ENCODE measurements at regions not wholly inside any gene's neighbourhood (a gene's known extent, or its start where the extent isn't known, plus 50 kb on each side); places are given as distances from the start of the nearest gene placed in this dataset.

- H3K4me1 ChIP-seq (ENCODE audit: control insufficient read depth, insufficient read depth, low read length): no peaks in the 10 kb centered on the region
- H3K36me3 ChIP-seq (ENCODE audit: control insufficient read depth, insufficient read depth, low read length): no peaks in the 10 kb centered on the region
- whole genome bisulfite sequencing, 2 experiments: 97% methylated on average over 6 of the region's 6 CpGs
- no peaks in the 10 kb centered on the region for H3K27me3 ChIP-seq (ENCODE audit: control insufficient read depth, insufficient read depth, low read length, poor library complexity, severe bottlenecking)
- H3K27ac ChIP-seq (ENCODE audit: insufficient read depth, low read depth, low read length, poor library complexity, severe bottlenecking): no peak overlapping the region
- no peaks in the 10 kb centered on the region for H3K9me3 ChIP-seq (ENCODE audit: control insufficient read depth, low read length)
- no peak overlapping the region for H3K4me3 ChIP-seq (ENCODE audit: insufficient read depth, low read depth, low read length)
These were observed 93.4 kb upstream of the KCNE2 start for GRCh38 chr21:34270411-34270810.

GRCh38 chr21:34271189-34271851, 92.5 kb upstream of the KCNE2 start:
- no peaks in the 10 kb centered on the region for H3K9me3 ChIP-seq (ENCODE audit: control insufficient read depth, low read length)
- no peaks in the 10 kb centered on the region for H3K36me3 ChIP-seq (ENCODE audit: control insufficient read depth, insufficient read depth, low read length)
- 87 to 92% methylated on average over 1 to 2 of the region's 2 CpGs for WGBS, 2 experiments
- no peak overlapping the region for H3K27ac ChIP-seq (ENCODE audit: insufficient read depth, low read depth, low read length, poor library complexity, severe bottlenecking)
- no peaks in the 10 kb centered on the region for H3K27me3 ChIP-seq (ENCODE audit: control insufficient read depth, insufficient read depth, low read length, poor library complexity, severe bottlenecking)
- H3K4me1 ChIP-seq (ENCODE audit: control insufficient read depth, insufficient read depth, low read length): no peaks in the 10 kb centered on the region
- H3K4me3 ChIP-seq (ENCODE audit: insufficient read depth, low read depth, low read length): no peak overlapping the region

- no peaks in the 10 kb centered on the region for H3K27me3 ChIP-seq (ENCODE audit: control insufficient read depth, insufficient read depth, low read length, poor library complexity, severe bottlenecking)
- H3K9me3 ChIP-seq (ENCODE audit: control insufficient read depth, low read length): no peaks in the 10 kb centered on the region
- 97% methylated on average over 3 of the region's 5 CpGs; no CpG with 5 or more reads in 1 of the 2 experiments for WGBS, 2 experiments
- H3K4me3 ChIP-seq (ENCODE audit: insufficient read depth, low read depth, low read length): no peak overlapping the region
- H3K27ac ChIP-seq (ENCODE audit: insufficient read depth, low read depth, low read length, poor library complexity, severe bottlenecking): no peak overlapping the region
- H3K36me3 ChIP-seq (ENCODE audit: control insufficient read depth, insufficient read depth, low read length): no peaks in the 10 kb centered on the region
- no peaks in the 10 kb centered on the region for H3K4me1 ChIP-seq (ENCODE audit: control insufficient read depth, insufficient read depth, low read length)
These were observed 91.5 kb upstream of the KCNE2 start for GRCh38 chr21:34272321-34272720.

- WGBS, 2 experiments: 91 to 93% methylated on average over 2 of the region's 2 CpGs
- H3K27me3 ChIP-seq (ENCODE audit: control insufficient read depth, insufficient read depth, low read length, poor library complexity, severe bottlenecking): no peaks in the 10 kb centered on the region
- H3K36me3 ChIP-seq (ENCODE audit: control insufficient read depth, insufficient read depth, low read length): no peaks in the 10 kb centered on the region
These were observed 89.8 kb upstream of the KCNE2 start for GRCh38 chr21:34274001-34274400.

GRCh38 chr21:34276711-34277425, 86.9 kb upstream of the KCNE2 start:
- Histone ChIP-seq H3K4me3 (ENCODE audit: insufficient read depth, low read depth, low read length) (no peak overlapping the region), H3K9me3 (ENCODE audit: control insufficient read depth, low read length) (no peaks in the 10 kb centered on the region), H3K27ac (ENCODE audit: insufficient read depth, low read depth, low read length, poor library complexity, severe bottlenecking) (no peak overlapping the region), H3K36me3 (ENCODE audit: control insufficient read depth, insufficient read depth, low read length) (no peaks in the 10 kb centered on the region), H3K4me1 (ENCODE audit: control insufficient read depth, insufficient read depth, low read length) (no peaks in the 10 kb centered on the region), H3K27me3 (ENCODE audit: control insufficient read depth, insufficient read depth, low read length, poor library complexity, severe bottlenecking) (no peaks in the 10 kb centered on the region)
- 95% methylated on average over 5 of the region's 5 CpGs for WGBS, 2 experiments

More at GRCh38 chr21:34274001-34274400, 89.8 kb upstream of the KCNE2 start:
- Histone ChIP-seq H3K4me1 (ENCODE audit: control insufficient read depth, insufficient read depth, low read length) (no peaks in the 10 kb centered on the region), H3K4me3 (ENCODE audit: insufficient read depth, low read depth, low read length) (no peak overlapping the region), H3K9me3 (ENCODE audit: control insufficient read depth, low read length) (no peaks in the 10 kb centered on the region), H3K27ac (ENCODE audit: insufficient read depth, low read depth, low read length, poor library complexity, severe bottlenecking) (no peak overlapping the region)

GRCh38 chr21:34278451-34278850, 85.4 kb upstream of the KCNE2 start:
- H3K4me3 ChIP-seq (ENCODE audit: insufficient read depth, low read depth, low read length): no peak overlapping the region
- WGBS, 2 experiments: 98 to 100% methylated on average over 3 of the region's 3 CpGs
- no peaks in the 10 kb centered on the region for H3K36me3 ChIP-seq (ENCODE audit: control insufficient read depth, insufficient read depth, low read length)
- H3K9me3 ChIP-seq (ENCODE audit: control insufficient read depth, low read length): no peaks in the 10 kb centered on the region
- H3K27ac ChIP-seq (ENCODE audit: insufficient read depth, low read depth, low read length, poor library complexity, severe bottlenecking): no peak overlapping the region
- no peaks in the 10 kb centered on the region for H3K27me3 ChIP-seq (ENCODE audit: control insufficient read depth, insufficient read depth, low read length, poor library complexity, severe bottlenecking)
- no peaks in the 10 kb centered on the region for H3K4me1 ChIP-seq (ENCODE audit: control insufficient read depth, insufficient read depth, low read length)

- WGBS, 2 experiments: 94 to 96% methylated on average over 6 of the region's 6 CpGs
These were observed 84.5 kb upstream of the KCNE2 start for GRCh38 chr21:34279285-34279684.

GRCh38 chr21:34279883-34280282, 83.9 kb upstream of the KCNE2 start:
- Histone ChIP-seq H3K36me3 (ENCODE audit: control insufficient read depth, insufficient read depth, low read length) (no peaks in the 10 kb centered on the region), H3K9me3 (ENCODE audit: control insufficient read depth, low read length) (no peaks in the 10 kb centered on the region), H3K4me3 (ENCODE audit: insufficient read depth, low read depth, low read length) (no peak overlapping the region), H3K4me1 (ENCODE audit: control insufficient read depth, insufficient read depth, low read length) (no peaks in the 10 kb centered on the region), H3K27me3 (ENCODE audit: control insufficient read depth, insufficient read depth, low read length, poor library complexity, severe bottlenecking) (no peaks in the 10 kb centered on the region), H3K27ac (ENCODE audit: insufficient read depth, low read depth, low read length, poor library complexity, severe bottlenecking) (no peak overlapping the region)
- 91 to 95% methylated on average over 2 of the region's 3 CpGs for WGBS, 2 experiments

More at GRCh38 chr21:34279285-34279684, 84.5 kb upstream of the KCNE2 start:
- Histone ChIP-seq H3K4me3 (ENCODE audit: insufficient read depth, low read depth, low read length) (no peak overlapping the region), H3K27ac (ENCODE audit: insufficient read depth, low read depth, low read length, poor library complexity, severe bottlenecking) (no peak overlapping the region), H3K36me3 (ENCODE audit: control insufficient read depth, insufficient read depth, low read length) (no peaks in the 10 kb centered on the region), H3K4me1 (ENCODE audit: control insufficient read depth, insufficient read depth, low read length) (no peaks in the 10 kb centered on the region), H3K9me3 (ENCODE audit: control insufficient read depth, low read length) (no peaks in the 10 kb centered on the region), H3K27me3 (ENCODE audit: control insufficient read depth, insufficient read depth, low read length, poor library complexity, severe bottlenecking) (no peaks in the 10 kb centered on the region)

- no peaks in the 10 kb centered on the region for H3K27me3 ChIP-seq (ENCODE audit: control insufficient read depth, insufficient read depth, low read length, poor library complexity, severe bottlenecking)
- H3K36me3 ChIP-seq (ENCODE audit: control insufficient read depth, insufficient read depth, low read length): no peaks in the 10 kb centered on the region
- H3K4me3 ChIP-seq (ENCODE audit: insufficient read depth, low read depth, low read length): no peak overlapping the region
- no peaks in the 10 kb centered on the region for H3K4me1 ChIP-seq (ENCODE audit: control insufficient read depth, insufficient read depth, low read length)
- no peaks in the 10 kb centered on the region for H3K9me3 ChIP-seq (ENCODE audit: control insufficient read depth, low read length)
- H3K27ac ChIP-seq (ENCODE audit: insufficient read depth, low read depth, low read length, poor library complexity, severe bottlenecking): no peak overlapping the region
- WGBS, 2 experiments: 94 to 96% methylated on average over 6 of the region's 6 CpGs
These were observed 83.4 kb upstream of the KCNE2 start for GRCh38 chr21:34280389-34280795.

- no peak overlapping the region for H3K27ac ChIP-seq (ENCODE audit: insufficient read depth, low read depth, low read length, poor library complexity, severe bottlenecking)
- H3K4me3 ChIP-seq (ENCODE audit: insufficient read depth, low read depth, low read length): no peak overlapping the region
- H3K4me1 ChIP-seq (ENCODE audit: control insufficient read depth, insufficient read depth, low read length): no peaks in the 10 kb centered on the region
- no peaks in the 10 kb centered on the region for H3K36me3 ChIP-seq (ENCODE audit: control insufficient read depth, insufficient read depth, low read length)
- H3K9me3 ChIP-seq (ENCODE audit: control insufficient read depth, low read length): no peaks in the 10 kb centered on the region
- H3K27me3 ChIP-seq (ENCODE audit: control insufficient read depth, insufficient read depth, low read length, poor library complexity, severe bottlenecking): no peaks in the 10 kb centered on the region
- WGBS, 2 experiments: 93 to 94% methylated on average over 9 of the region's 9 CpGs
These were observed 82.8 kb upstream of the KCNE2 start for GRCh38 chr21:34280959-34281358.
